GM18873 (cell line): ENCODE measurements at regions not wholly inside any gene's neighbourhood (a gene's known extent, or its start where the extent isn't known, plus 50 kb on each side); places are given as distances from the start of the nearest gene placed in this dataset.

Experiments used
- ATAC-seq: cut with Tn5 transposase; IDR thresholded peaks from one replicate; pipeline ENCODE4 v1.9.1; 2021; ENCODE audit warnings: mild to moderate bottlenecking, moderate library complexity, moderate number of reproducible peaks; ENCODE audit not compliant: unreplicated experiment, low FRiP score

- ATAC-seq: no peak
Observed at GRCh38 chr14:97178781-97179180, 381.6 kb downstream of the VRK1 start.

- ATAC-seq: no peak
Observed at GRCh38 chr14:97179573-97179972, 382.4 kb downstream of the VRK1 start.

GRCh38 chr14:97180304-97181200 lies 383.4 kb downstream of the VRK1 start:
- ATAC-seq: no peak

- no peak for ATAC-seq
Observed at GRCh38 chr14:97185186-97185585, 388.0 kb downstream of the VRK1 start.

GRCh38 chr14:97187916-97188315 lies 390.7 kb downstream of the VRK1 start:
- ATAC-seq: no peak

GRCh38 chr14:97196336-97196735 lies 399.2 kb downstream of the VRK1 start:
- no peak for ATAC-seq

GRCh38 chr14:97198813-97199212 lies 401.6 kb downstream of the VRK1 start:
- ATAC-seq: no peak

- ATAC-seq: no peak
Observed at GRCh38 chr14:97200245-97200644, 403.1 kb downstream of the VRK1 start.

- no peak for ATAC-seq
Observed at GRCh38 chr14:97206916-97207315, 409.7 kb downstream of the VRK1 start.

- no peak for ATAC-seq
Observed at GRCh38 chr14:97210202-97210601, 413.0 kb downstream of the VRK1 start.

GRCh38 chr14:97212399-97212798 lies 415.2 kb downstream of the VRK1 start:
- ATAC-seq: no peak

- no peak for ATAC-seq
Observed at GRCh38 chr14:97213720-97214119, 416.5 kb downstream of the VRK1 start.

- no peak for ATAC-seq
Observed at GRCh38 chr14:97215263-97215969, 418.2 kb downstream of the VRK1 start.

GRCh38 chr14:97217111-97217885 lies 420.1 kb downstream of the VRK1 start:
- no peak for ATAC-seq

- no peak for ATAC-seq
Observed at GRCh38 chr14:97218274-97218673, 421.1 kb downstream of the VRK1 start.

GRCh38 chr14:97218691-97219430 lies 421.7 kb downstream of the VRK1 start:
- no peak for ATAC-seq

GRCh38 chr14:97219431-97220017 lies 422.3 kb downstream of the VRK1 start:
- no peak for ATAC-seq

- ATAC-seq: no peak
Observed at GRCh38 chr14:97221572-97222285, 424.5 kb downstream of the VRK1 start.

GRCh38 chr14:97224016-97224415 lies 426.8 kb downstream of the VRK1 start:
- no peak for ATAC-seq
